Right renal pelvis (tissue), 4 donors: ENCODE measurements at regions not wholly inside any gene's neighbourhood (a gene's known extent, or its start where the extent isn't known, plus 50 kb on each side); places are given as distances from the start of the nearest gene placed in this dataset.

Experiments
- DNase-seq, 4 donors: peaks; one replicate each; pipeline ENCODE4 v3.0.0-alpha.2; 2013; ENCODE audit warnings: low read depth in 4 of 4, low spot score in 3 of 4, missing footprints in 1 of 4

GRCh38 chr6:44630125-44631028, 242.9 kb downstream of the CDC5L start:
- DNase-seq = peak in 1 of 4 donors; percentile 28

DNA sequence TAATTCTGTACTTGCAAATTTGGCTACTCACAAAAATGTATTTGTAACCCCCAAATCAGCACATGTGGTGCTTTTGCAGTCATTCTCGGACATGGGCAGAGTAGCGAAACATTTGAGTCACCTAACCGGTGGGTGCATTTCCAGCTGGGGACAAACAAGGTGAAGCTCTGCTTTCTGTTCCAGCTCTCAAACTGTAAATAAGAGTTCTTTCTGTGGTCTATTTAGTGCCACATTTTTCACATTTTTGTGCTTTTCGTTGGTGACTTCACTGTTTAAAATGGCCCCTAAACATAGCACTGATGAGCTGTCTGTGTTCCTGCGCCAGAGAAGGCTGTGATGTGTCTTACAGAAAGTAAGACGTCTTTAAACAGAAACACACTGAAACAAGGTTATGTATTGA, 244.5 kb downstream of the CDC5L start:
- no peak for DNase-seq

DNA sequence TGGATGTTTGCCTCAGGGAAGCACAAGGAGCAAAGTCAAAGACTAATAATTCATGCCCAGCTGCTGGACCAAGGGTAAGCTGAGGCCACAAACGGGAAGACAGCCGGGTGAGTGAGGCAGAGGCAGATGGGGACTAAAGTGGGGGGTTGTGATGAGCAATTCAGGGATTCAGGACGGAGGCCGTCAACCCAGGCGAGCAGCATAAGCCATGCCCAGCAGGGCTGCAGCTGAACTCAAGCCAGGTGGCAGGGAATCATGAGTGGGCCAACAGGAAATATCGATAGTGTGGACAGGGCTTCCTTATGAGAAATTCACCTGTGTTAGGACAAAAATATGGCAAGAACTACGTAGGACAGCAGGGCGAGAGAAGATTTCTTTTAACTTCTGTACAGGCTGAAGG, 246.8 kb downstream of the CDC5L start:
- no peak for DNase-seq

- DNase-seq = no peak
Measured at GRCh38 chr6:44635486-44635885, 248.0 kb downstream of the CDC5L start.

DNA sequence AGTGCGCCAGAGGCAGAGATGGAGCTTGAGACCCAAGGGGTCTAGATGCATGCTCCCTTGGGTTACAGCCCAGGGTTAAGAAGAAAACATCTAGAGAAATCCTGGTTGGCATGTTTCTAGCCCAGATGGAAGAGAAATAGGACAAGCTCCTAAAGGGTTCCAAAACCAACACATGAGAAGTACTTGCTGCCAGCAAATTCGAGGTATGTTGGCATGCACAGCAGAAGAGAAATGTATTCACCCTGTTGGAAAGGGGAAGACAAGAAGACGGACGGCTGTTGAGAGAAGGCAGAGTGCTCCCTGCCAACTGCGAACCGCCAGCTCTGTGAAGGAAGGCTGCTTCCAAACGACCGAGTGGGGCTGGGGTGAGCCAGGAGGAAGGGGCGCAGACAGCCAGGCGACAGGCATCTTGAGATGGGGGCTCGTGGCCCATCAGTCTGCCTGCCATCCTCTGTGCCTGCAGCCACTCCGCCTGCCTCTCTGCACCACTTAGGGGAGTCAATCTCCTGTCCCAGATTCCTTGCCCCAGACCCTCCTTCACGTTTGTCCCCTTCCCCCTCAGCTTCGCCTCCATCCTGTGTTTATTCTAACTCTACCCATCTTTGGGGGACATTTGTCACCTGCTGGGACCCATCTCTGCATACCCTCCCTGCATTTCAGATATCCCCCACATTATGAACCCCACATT, 249.2 kb downstream of the CDC5L start:
- no peak for DNase-seq

GRCh38 chr6:44641344-44642031, 254.0 kb downstream of the CDC5L start:
- no peak for DNase-seq

DNA sequence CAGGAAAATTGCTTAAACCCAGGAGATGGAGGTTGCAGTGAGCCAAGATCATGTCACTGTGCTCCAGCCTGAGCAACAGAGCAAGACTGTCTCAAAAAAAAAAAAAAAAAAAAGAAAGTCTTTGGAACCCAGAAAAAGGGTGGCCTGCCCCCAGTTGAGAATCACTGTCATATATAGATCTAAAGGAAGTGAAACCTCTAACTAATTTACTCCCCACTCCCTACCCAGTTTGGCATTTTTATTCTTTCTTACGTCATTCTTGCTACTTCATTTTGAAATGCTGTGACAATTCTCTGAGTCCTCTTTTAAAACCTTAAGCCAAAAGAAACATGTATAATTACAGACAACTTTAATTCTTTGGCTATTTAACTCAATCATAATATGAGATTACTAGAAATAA, 254.8 kb downstream of the CDC5L start:
- no peak for DNase-seq

DNA sequence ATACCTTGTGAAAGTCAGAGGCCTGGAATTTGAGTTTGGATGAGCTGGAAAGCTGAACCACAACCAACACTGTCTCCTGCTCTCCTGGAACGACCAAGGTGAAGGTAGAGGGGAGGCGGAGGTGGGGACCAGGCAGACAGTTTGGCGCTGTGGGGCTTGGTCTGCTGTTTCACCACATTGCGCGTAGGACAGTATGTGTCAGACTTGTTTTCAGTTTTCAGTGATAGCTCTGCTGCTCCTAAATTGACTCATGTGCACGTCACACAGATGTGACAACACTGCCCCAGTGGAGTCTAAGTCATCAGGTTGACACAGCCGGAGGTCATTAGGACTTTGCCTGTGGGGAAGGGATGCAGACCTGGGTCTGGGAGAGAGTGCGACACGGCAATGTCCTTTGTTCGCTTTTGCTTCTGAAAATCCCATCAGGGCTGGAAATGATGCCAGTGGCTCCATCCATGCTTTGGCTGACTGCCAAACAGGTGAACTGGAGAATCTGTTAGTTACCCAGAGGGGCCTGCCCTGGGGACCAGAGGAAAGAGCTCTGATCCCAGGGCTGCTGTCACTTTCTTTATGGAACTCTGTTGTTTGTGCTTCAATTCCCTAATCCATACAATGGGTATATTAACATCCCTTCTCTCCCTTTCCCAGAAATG, 255.5 kb downstream of the CDC5L start:
- no peak for DNase-seq

- no peak for DNase-seq
Measured at GRCh38 chr6:44645276-44645675, 257.8 kb downstream of the CDC5L start.

GRCh38 chr6:44646355-44646754, 258.8 kb downstream of the CDC5L start:
- DNase-seq = no peak

- DNase-seq = no peak
Measured at GRCh38 chr6:44649365-44650025, 262.0 kb downstream of the CDC5L start.

DNA sequence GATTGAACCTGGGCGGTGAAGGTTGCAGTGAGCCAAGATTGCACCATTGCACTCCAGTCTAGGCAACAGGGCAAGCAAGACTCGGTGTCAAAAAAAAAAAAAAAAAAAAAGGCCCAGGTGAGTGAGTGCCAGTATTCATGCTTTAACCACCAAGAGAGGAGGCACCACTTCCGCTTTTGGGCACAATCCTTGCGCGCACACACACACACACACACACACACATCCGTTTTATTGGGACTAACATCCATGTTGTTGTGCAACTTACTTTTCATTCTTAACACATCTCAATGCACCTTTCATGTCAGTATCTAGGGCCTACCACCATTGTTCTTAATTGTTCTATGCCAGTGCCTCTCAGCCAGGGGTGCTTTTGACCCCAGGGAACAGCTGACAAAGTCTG, 263.0 kb downstream of the CDC5L start:
- DNase-seq = no peak

DNA sequence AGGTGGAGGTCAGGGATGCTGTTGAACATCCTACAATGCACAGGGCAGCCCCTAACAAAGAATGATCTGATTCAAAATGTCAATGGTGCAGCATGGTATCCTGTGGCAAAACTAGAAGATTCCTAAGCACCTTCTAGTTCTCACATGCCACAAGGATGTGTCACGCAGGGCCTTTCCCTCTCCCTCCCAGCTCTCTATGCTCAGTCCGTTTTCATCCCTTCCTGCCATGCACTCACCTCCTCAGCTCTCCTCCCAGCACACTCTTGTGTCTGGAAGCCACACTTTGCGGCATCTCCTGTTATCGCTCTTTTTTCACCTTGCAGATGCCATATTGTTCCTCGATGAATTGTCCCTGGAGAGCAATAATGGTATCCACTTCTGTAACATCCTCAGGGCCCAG, 263.4 kb downstream of the CDC5L start:
- no peak for DNase-seq

- no peak for DNase-seq
Measured at GRCh38 chr6:44651604-44652003, 264.1 kb downstream of the CDC5L start.

DNA sequence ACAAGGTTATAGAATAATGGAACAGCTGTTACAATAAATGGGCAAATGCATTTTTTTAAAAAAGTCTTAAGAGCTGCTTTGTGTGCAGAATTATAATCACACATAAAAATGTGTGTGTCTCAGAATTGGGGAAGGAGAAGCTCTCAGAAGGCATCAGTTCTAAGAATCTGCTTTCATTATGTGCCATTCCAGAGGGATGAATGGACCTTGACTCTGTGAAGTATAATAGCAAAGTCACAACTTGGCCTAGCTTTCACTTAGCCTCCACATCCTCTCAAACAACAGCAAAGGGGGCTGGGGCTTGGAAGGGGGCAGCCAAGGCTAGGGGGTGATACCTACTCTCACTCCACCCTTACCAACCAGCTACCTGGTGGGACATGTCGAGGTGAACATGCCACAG, 265.0 kb downstream of the CDC5L start:
- DNase-seq = no peak

DNA sequence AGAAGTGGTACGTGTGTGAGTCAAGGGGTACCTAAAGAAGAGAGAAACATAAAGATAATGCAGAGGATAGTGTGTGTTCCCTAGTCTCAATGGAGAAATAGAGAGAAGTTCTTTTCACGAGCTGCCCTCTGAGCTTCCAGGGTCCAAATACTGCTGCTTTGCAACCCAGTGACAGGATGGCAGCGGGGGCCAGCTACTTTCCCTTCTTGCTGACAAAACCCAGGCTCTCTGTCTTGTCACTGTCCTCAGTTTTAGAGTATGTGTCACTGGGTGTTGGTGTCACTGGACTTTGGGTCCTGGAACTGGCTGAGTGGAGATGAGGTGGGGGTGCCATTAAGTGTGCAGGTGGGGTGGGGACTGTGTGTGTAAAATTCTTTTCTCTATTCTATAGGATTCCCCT, 265.6 kb downstream of the CDC5L start:
- DNase-seq = no peak

DNA sequence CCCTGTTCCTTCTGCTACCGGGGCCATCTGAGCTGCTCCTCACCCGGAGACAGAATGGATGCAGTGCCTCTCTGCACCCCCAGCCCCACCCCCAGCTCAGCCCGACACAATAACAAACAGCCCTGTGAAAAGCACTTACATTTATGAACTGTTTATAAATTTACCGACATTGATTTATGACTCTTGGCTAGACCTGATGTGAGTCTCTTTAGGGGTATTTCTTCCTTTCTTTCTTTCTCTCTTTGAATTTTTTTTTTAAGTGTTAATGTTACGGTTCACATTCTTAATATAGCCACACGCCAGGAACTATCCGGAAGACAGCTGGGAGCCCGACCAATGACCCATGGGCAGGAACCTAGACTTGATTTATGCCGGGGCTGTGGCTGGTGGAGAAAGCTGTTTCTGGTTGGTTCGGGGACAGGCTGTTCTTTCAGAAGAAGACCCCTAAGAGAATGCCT, 266.3 kb downstream of the CDC5L start:
- DNase-seq = peak in 2 of 4 donors; percentile 38 to 44

GRCh38 chr6:44655412-44656342, 268.2 kb downstream of the CDC5L start:
- peak in 2 of 4 donors; percentile 49 to 70 for DNase-seq

- DNase-seq = no peak
Measured at GRCh38 chr6:44656691-44657090, 269.2 kb downstream of the CDC5L start.
